ENCODE measurements at regions not wholly inside any gene's neighbourhood (a gene's known extent, or its start where the extent isn't known, plus 50 kb on each side); places are given as distances from the start of the nearest gene placed in this dataset.

- TF ChIP-seq POLR2A (IDR thresholded peaks at IDR 0.05; ENCODE audit: low read depth, low read length) (no peak), POLR2AphosphoS5 (IDR thresholded peaks at IDR 0.05; ENCODE audit: low read depth, low read length) (no peak)
Observed at GRCh38 chr11:29125606-29126005, 891.2 kb downstream of the KCNA4 start.
